Ovary (tissue), 3 donors: ENCODE measurements at regions not wholly inside any gene's neighbourhood (a gene's known extent, or its start where the extent isn't known, plus 50 kb on each side); places are given as distances from the start of the nearest gene placed in this dataset.

Source experiments
- EP300 ChIP-seq: sonication (generic); formaldehyde crosslinking; IDR thresholded peaks from one replicate; pipeline ENCODE4 v1.6.1; 2017; ENCODE audit warnings: antibody characterized with exemption
- TF ChIP-seq, protein P1 (sequence below), 3 donors: fragments of 450-650 bp in 2 of 3; fragments of 200-600 bp in 1 of 3; IDR thresholded peaks; one replicate each; pipeline versions ENCODE4 v1.5.1 to v1.8.0; 2016 to 2022; ENCODE audit warnings: antibody characterized with exemption in 3 of 3, mild to moderate bottlenecking in 1 of 3
- donor health status: DM: no; HTN: no; CAD: no.

DNA sequence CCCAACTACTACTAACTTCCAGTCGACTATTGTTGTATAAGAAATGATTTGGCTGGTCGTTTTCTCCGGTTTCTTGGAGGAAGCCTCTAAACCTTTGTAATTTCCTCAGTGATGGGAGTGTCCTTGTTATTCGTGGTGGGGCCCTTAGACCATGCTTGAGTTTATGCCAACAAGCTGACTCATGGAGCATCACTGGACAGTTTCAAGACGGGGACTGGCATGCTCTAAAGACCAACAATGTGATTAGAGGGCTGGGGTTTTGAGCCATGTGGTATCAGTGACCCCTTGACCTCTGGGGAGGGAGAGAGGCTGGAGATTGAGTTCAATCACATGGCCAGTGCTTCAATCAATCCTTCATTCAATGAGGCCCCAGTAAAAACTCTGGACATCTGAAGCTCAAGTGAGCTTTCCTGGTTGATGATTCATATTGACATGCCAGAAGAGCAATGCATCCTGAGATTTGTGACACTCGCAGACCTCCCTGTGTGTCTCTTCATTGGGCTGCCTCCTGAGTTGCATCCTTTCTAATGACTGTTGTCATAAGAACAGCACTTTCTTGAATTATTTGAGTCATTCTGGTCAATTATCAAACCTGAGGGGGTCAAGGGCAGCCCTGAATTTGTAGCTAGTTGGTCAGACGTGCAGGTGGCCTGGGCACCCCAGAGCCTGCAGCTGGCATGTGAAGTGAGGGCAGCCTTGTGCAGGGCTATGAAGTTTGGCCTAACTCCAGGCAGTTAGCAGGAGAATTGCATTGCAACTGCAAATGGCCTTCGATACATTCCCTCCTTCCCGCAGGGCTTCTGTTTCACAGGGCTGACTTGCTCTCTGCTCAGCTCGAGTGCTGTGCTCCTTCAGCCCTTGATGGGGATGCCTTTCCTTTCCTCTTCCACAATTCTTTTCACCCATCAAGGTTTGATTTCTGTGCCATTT lies 246.5 kb downstream of the FGF9 start:
- no peak for TF ChIP-seq EP300
- TF ChIP-seq, protein P1, sequence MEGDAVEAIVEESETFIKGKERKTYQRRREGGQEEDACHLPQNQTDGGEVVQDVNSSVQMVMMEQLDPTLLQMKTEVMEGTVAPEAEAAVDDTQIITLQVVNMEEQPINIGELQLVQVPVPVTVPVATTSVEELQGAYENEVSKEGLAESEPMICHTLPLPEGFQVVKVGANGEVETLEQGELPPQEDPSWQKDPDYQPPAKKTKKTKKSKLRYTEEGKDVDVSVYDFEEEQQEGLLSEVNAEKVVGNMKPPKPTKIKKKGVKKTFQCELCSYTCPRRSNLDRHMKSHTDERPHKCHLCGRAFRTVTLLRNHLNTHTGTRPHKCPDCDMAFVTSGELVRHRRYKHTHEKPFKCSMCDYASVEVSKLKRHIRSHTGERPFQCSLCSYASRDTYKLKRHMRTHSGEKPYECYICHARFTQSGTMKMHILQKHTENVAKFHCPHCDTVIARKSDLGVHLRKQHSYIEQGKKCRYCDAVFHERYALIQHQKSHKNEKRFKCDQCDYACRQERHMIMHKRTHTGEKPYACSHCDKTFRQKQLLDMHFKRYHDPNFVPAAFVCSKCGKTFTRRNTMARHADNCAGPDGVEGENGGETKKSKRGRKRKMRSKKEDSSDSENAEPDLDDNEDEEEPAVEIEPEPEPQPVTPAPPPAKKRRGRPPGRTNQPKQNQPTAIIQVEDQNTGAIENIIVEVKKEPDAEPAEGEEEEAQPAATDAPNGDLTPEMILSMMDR (IDR thresholded peaks at IDR 0.05): no peak
